HG02798 (cell line): ENCODE measurements at regions not wholly inside any gene's neighbourhood (a gene's known extent, or its start where the extent isn't known, plus 50 kb on each side); places are given as distances from the start of the nearest gene placed in this dataset.
A peak's percentile ranks its signal among the peaks of the same experiment; 100 is the strongest.
"Not testable (repeated sequence)": the region's sequence is repeated elsewhere in the genome, so short reads cannot be mapped to it uniquely, and the experiment has no call there.

Experiments
- ATAC-seq: cut with Tn5 transposase; IDR thresholded peaks from one replicate; pipeline ENCODE4 v1.9.1; 2021; ENCODE audit warnings: mild to moderate bottlenecking; ENCODE audit not compliant: unreplicated experiment, poor library complexity

GRCh38 chr6:57983603-57984002, 666.2 kb downstream of the PRIM2 start:
- ATAC-seq: not testable (repeated sequence)

- ATAC-seq: not testable (repeated sequence)
These were observed 667.1 kb downstream of the PRIM2 start for GRCh38 chr6:57984575-57984974.

- ATAC-seq: not testable (repeated sequence)
These were observed 668.3 kb downstream of the PRIM2 start for GRCh38 chr6:57985734-57986133.

- ATAC-seq: peak; percentile 99
These were observed 669.2 kb downstream of the PRIM2 start for GRCh38 chr6:57986584-57986983.

- not testable (repeated sequence) for ATAC-seq
These were observed 672.2 kb downstream of the PRIM2 start for GRCh38 chr6:57989520-57990080.

GRCh38 chr6:57998858-57999619, 681.6 kb downstream of the PRIM2 start:
- not testable (repeated sequence) for ATAC-seq

GRCh38 chr6:58000233-58000632, 682.8 kb downstream of the PRIM2 start:
- not testable (repeated sequence) for ATAC-seq

GRCh38 chr6:58003417-58004167, 686.2 kb downstream of the PRIM2 start:
- not testable (repeated sequence) for ATAC-seq

- ATAC-seq: not testable (repeated sequence)
These were observed 690.0 kb downstream of the PRIM2 start for GRCh38 chr6:58007334-58008000.

GRCh38 chr6:58008001-58008335, 690.5 kb downstream of the PRIM2 start:
- not testable (repeated sequence) for ATAC-seq

GRCh38 chr6:58011954-58012600, 694.6 kb downstream of the PRIM2 start:
- ATAC-seq: not testable (repeated sequence)

- ATAC-seq: not testable (repeated sequence)
These were observed 699.2 kb downstream of the PRIM2 start for GRCh38 chr6:58016614-58017013.

GRCh38 chr6:58028188-58028587, 710.8 kb downstream of the PRIM2 start:
- not testable (repeated sequence) for ATAC-seq

- not testable (repeated sequence) for ATAC-seq
These were observed 720.8 kb downstream of the PRIM2 start for GRCh38 chr6:58038213-58038612.

- ATAC-seq: not testable (repeated sequence)
These were observed 729.2 kb downstream of the PRIM2 start for GRCh38 chr6:58046584-58046983.

GRCh38 chr6:58047389-58047788, 730.0 kb downstream of the PRIM2 start:
- ATAC-seq: not testable (repeated sequence)

- ATAC-seq: not testable (repeated sequence)
These were observed 730.4 kb downstream of the PRIM2 start for GRCh38 chr6:58047865-58048264.

- ATAC-seq: not testable (repeated sequence)
These were observed 738.2 kb downstream of the PRIM2 start for GRCh38 chr6:58055465-58056176.

- ATAC-seq: not testable (repeated sequence)
These were observed 742.3 kb downstream of the PRIM2 start for GRCh38 chr6:58059701-58060100.
